GM18508 (cell line): ENCODE measurements at regions not wholly inside any gene's neighbourhood (a gene's known extent, or its start where the extent isn't known, plus 50 kb on each side); places are given as distances from the start of the nearest gene placed in this dataset.

Experiments used
- ATAC-seq: cut with Tn5 transposase; IDR thresholded peaks from one replicate; pipeline ENCODE4 v1.9.1; 2021; ENCODE audit warnings: moderate number of reproducible peaks; ENCODE audit not compliant: insufficient read depth, unreplicated experiment

DNA sequence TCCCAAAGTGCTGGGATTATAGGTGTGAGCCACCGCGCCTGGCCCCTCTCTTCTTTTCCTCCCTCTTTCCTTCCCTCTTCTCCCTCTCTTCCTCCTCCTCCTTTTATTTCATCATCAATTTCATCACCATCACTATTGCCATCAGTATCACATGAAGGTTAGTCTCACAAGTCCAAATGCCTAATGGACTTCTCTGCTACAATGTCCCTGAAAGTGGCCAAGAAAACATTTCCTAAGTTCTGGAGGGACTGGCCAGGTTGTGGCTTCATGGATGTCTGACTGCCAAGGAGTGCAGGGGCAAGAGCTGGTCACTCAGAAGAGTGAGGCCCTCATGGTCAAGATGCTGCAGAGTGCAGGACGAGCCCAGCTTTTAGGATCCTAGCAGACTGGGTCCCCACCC lies 97.6 kb downstream of the SYNE3 start:
- no peak for ATAC-seq

DNA sequence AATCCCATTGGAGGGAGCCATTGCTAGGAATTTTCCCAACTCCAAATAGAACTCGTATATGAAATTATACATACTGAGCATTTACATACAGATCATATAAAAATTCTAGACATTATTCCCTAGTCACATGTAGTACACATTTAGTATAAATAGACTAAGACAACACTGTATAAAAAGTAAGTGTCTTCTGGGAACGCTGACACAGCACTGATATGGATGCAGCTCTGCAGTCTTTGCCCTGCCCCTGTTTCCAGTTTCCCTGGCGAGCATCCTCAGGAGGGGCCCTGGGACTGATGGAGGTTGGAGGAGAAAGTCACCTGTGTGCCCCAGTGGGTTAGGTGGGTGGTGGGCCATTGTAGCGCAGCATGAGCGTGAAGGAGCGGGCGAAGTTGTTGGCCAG lies 97.8 kb upstream of the CLMN start:
- no peak for ATAC-seq

DNA sequence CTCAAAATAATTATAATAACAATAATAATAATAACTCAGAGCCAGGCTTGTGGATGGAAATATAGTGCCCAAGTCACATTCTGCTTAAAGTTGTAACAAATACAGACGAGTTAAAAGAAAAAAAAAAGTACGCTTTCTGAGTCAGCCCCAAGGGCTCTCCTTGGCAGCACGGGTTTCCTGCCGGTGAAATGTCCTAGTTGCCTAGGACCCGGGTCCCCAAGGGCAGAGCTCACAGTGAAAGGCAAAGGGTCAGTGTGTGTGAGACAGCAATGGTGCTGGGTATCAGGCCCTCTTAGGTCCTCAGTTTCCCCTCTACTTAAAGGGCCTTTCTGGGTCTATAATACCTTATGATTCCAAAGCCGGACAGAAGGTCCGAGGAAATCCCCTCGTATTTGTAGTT lies 96.3 kb upstream of the CLMN start:
- no peak for ATAC-seq

DNA sequence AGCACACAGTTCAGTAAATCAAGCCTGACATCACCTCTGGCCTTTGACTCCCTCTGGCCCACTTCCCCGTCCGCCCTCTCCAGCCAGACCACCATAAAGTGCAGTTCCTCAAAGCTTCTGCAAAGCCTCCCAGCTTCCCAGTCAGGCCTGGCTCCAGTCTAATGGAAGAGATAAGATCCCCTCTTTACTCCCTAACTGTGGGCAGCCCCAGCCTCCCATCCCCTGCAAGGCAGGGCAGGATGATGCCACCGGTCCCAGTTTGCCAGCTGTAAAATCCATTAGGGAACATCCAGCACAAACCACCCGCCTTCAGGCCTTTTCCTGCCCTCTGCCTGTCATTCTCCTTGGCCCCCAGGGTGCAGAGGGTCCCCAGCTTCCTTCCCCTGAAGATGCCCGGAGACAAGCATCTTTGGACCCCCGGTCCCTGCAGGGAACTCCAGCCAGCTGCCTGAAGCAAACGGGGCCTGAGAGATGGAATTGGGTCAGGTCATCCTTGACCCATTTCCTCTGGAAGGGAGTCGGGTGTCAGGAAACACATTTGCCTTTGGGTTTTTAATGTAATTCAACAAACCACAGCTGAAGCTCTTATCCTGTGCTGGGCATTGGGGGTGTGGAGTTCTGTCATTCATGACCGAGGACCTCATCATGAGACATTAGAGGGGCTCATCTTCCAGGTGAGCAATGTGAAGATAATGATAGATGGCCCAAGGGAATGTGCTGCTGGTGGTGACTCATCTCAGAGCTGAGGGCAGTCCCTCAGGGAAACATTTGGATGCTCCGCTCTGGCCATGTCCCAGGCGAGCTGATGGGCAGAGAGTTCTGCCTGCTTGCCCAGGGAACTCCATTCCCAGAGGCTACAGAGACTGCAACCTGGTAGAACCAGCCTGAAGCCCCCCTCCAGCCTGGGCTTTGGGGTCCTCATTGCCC lies 93.8 kb upstream of the CLMN start:
- ATAC-seq: no peak

DNA sequence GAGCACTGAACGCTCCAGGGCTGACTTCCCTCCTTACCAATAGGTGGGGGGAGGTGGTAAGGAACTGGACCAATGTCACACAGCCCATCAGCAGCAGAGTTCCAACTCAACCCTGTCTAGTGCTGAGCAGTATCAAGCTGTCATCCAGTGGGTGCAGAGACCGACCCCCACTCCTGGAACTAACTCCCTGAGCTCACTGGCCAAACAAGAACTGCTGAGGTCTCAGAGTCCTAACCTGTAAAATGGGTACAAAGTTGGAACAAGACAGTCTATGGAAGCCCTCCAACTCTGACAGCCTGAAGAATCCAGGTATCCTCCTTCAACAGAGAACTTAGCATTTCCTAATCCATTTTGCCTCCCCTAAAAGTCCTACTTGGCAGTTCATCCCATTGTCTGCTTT lies 91.1 kb upstream of the CLMN start:
- ATAC-seq: no peak

DNA sequence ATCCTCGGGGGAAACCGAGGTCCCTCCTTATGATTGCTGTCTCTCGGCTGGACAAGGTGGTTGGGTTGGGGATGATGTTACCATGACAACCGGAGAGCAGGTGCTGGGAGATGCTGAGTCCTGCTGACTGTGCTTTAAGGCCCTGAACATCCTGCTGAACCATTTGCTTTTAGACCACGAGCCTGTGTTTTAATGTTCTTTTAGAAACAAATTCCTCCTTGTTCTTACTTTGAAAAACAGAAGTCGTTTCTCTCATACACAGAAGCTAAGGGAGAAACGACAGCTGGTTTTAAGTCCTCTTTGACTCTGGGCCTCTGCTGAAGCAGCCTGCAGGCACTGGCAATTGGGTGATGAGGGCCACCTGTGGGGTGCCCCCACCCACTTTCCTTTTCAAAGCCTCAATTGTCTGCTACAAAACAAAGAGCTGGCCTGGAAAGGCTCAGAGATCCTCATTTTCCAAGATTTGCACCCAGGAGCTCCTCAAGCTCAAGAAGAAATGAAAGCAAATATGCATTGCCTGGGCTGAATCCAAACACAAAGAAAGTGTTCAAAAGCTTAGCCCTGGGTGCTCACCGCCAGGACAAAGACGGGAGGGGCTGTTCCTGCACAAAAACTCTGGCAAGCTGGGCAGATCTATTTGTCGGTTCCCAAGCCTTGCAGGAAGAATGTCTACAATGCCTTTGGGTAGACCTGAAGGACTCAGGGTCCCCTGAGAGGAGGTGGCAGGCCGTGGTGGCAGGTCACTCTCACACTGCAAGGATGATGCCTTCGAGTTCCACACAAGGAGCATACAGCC lies 90.0 kb upstream of the CLMN start:
- ATAC-seq: no peak

DNA sequence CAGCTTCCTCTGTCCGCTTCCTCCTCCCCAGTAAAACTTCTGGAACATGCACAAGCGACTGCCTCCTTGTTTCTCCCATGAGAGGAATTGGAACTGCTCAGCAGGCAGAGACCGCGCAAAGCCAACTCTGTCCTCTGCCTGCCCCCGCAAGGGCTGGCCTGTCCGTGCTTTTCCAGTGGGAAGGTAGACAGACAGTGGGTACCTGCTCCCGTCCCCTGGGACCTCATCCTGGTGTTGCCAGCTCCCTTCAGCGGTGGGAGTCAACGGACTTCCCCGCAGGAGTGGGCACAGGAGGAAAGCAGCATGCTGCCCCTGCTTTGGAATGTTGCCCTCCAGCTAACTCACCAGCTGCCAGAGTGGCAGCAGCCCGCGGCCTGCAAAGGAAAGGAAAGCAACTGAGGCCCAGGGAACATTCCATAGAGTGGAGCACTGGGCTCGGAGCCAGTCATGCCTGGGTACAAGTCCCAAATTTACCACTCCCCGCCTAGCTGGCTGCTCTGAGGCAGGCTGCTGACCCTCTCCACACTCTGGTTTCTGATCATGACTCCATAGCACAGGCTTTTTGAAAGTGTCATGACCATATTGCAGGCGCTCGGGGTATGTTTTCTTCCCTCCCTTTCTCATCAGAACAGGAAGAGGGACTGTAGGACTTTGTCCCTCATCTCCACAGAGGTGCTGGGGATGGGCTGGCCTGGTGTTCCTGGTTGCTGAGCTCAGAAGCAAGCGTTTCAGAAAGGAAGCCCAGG lies 89.2 kb upstream of the CLMN start:
- no peak for ATAC-seq

DNA sequence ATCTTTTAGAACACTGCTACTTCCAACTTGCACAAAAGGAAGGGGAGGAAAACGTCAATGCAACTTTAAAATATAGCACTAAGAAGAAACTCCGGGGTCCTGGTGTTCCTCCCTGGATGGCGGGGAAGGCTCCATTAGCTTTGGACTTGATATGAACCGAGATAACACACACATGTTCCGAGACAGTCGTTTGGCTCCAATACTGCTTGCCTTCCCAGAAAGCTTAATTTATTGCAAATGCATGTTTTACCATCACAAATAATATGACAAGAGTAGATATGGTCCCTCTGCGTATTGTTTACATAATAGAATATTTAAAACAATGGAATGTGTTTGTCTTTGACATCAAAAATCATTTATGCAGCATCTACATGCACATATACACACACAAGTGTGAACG lies 87.6 kb upstream of the CLMN start:
- ATAC-seq: no peak

DNA sequence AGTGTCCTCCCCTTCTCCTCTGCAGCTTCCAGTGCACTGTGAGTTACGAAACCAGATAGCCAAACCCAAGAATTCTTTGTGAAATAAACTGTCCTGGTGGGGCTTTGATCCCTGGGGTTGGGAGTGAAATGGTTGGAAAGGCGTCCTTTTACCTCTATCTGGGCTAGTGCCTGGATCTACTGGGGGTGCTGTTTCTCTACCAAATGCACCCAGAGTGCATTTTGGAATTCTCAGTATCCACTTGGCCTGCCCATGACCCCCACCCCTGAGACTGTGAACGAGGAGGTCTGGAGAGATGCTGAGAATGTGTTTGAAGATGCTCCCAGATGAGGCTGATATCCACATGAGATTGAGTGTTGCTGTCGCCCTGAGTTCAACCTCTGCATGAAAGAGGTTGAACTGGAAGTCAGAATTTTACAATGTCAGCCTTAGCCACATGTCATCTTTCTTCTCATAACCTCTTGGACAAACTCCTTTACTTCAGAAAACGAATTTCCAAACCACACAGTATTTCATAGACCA lies 87.1 kb upstream of the CLMN start:
- no peak for ATAC-seq

DNA sequence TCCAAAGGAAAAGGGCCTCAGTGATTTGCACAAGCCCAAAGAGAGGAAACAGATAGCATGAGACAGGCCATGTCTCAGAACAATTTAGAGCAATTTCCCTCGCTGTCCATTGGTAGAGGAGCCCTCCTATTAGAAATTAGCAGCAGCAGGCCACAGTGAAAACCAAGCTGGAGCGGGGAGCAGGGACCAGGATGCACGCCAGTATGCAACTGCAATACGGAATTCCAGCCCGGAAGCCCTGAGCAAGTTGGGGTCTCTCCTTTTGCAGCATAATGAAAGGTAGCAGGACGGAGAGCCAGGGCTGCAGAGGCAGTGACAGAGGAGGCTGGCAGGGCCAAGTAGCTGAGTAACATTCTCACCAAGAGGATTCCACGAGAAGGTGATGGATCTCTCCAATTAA lies 84.9 kb upstream of the CLMN start:
- ATAC-seq: no peak

DNA sequence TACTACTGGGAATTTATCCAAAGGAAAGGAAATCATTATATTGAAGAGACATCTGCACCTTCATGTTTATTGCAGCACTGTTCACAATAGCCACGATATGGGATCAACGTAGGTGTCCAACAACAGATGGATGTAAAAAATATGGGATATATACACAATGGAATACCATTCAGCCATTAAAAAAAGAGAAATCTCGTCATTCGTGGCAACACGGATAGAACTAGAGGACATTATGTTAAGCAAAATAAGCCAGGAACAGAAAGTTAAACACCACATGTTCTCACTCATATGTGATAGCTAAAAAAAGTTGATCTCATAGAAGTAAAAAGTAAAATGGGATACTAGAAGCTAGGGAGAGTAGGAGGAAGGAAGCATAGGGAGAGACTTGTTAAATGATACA lies 82.9 kb upstream of the CLMN start:
- no peak for ATAC-seq

DNA sequence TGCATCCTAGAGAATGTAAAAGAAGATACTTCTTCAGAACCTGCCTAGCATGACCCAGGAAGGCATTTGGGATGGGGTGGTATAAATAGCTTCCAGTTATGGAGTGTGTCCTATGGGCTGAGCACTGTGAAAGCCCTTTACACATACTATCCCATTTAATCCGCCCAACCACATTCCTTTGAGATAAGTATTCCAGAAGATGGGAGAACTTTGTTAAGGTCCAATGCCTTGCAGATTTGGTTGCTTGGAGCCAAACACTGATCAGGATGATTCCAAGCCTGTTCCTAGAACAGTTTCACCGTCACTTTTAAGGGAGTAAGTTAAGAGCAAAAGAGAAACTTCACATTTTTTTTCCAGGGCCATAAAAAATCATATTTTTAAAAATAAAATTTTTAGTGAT lies 82.5 kb upstream of the CLMN start:
- ATAC-seq: no peak

DNA sequence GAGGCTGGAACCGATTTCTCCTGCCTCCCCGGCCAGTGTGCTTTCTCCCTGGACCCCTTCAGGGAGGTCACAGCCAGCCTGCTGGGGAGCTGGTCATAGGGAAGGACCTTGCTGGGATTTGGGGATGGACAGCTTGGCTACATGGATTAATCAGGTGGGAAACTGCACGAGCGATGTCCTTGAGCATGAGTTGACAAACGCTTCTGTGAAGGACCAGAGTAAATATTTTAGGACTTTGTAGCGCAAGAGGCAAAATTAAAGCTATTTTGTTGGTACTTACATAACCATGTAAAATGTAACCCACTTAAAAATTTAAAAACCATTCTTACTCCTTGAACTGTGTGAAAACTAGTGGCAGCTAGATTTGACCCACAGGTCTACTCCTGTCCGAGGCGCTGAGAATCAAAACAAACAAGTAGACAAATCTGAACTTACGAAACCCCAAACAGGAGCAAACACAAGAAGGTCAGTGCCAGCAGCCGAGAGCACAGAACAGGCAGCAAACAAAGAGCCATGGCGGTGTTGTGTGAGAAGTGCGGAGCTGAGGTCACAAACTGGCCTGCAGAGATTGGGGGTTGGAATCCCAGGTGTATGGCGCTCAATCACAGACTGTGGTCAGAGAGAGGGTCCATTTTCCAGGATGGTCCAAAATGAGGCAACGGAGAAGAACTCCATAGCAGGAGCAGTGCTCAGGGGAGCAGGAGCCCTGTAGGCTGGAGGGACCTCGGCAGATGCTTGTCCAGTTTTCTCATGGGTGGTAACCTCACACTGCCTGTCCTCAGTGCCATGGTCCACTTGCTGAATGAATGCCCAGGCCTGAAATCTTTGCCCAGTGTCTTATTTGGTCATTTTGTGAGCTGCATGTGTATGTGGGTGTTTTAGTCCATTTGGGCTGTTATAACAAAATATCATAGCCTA lies 79.2 kb upstream of the CLMN start:
- ATAC-seq: no peak

DNA sequence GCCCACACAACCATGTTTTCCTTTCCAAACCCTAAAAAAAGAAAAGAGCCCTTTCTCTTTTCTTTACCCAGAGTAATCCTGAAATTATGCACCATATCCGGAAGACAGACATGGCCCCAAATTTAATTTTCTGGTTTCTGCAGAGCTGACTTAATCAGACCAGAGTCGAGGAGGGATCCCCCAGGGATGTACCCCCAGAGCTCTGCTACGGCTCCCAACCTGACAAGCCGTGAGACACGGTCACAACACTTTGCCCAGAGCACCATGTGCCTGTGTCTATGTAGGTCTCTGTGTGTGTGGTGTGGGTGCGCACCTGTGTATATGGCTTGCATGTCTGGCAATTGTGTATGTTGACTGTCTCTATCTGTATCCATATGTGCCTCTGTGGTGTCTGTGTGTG lies 77.6 kb upstream of the CLMN start:
- ATAC-seq: no peak

DNA sequence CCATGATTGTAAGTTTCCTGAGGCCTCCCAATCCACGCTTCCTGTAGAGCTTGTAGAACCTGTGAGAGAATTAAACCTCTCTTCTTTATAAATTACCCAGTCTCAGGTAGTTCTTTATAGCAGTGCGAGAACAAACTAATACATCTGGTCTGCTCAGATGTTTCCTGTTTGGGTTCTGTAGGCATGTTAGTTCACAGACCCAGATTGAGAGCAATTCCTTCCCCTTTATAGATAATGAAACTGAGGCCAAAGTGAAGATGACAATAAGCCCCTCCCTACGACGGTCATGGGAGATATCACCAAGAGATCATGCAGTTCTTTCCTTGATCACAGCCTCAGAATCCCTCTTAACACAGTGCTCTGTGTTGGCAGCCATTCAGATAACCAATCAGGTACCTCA lies 76.5 kb upstream of the CLMN start:
- ATAC-seq: no peak

DNA sequence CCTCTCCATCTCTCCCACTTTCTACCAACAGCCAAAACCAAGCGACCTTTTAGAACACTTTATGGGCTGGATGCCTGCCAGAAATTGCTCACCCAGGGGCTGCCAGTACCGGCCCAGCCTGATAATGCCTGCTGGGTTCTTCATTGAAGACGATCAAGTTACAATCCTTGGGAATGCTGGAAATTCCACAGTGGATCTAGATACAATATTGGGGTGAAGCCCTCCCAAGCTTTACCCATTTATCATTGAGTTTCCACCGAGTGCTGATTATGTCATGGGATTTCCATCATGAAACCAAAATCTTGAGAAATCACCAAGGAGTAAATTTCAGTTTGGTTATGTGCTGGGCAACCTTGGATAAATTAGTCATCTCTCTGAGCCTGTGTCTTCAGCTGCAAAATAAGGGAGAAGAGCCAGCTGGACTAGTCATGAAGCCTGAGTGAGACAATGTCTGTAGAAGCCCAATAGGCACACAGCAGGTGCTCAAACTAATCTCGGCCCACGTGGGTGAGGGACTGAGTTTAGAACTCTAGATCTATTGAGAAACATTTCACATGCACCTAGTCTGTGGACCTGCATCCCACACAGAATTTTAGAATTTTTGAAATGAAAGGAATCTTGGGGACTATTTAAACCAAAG lies 75.5 kb upstream of the CLMN start:
- no peak for ATAC-seq

DNA sequence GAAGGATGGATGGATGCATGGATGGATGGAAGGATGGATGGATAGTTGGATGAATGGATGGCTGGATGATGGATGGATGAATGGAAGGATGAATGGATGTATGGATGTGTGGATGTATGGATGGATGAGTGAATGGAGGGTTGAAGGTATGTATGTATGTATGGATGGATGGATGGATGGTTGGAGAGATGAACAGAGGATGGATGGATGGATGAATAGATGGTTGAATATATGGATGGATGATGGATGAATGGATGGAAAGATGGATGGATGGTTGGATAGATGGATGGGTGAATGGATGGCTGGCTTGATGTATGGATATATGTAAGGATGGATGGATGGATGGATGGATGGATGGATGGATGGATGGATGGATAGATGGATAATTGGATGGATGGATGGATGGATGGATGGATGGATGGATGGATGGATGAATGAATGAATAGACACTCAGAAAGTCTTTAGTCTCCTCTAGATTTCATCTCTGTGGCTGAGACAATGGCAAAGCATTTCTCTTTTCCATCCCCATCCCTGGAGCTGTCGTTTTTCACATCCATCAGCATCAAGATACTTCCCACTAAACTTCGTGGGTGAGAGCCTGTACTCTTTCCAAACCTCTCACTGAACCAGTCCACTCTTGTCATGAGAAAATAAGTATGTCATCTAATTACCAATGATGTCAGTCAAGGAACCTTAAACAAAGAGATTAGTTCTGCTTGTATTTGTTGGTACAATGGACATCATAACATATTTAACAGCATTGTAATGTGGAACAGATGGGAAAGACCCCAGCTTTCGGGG lies 74.8 kb upstream of the CLMN start:
- ATAC-seq: no peak

DNA sequence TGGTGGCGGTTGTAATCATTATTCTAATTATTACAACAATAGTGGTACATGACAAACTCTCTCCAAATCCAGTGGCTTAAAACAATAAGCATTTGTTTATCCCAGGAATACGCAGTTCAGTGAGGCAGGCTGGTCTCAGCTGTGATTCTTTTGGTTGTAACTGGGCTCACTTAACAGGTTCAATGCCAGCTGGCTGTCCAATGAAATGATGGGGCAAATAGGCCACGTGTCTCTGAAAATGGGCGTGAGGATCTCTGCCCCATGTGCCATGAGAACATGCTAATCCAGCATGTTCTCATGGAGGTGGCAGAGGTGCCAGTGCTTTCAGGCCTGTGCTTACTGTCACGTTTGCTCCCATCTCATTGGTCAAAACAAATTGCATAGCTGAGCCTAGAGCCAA lies 73.1 kb upstream of the CLMN start:
- no peak for ATAC-seq
